ENCODE measurements at regions not wholly inside any gene's neighbourhood (a gene's known extent, or its start where the extent isn't known, plus 50 kb on each side); places are given as distances from the start of the nearest gene placed in this dataset.

DNA sequence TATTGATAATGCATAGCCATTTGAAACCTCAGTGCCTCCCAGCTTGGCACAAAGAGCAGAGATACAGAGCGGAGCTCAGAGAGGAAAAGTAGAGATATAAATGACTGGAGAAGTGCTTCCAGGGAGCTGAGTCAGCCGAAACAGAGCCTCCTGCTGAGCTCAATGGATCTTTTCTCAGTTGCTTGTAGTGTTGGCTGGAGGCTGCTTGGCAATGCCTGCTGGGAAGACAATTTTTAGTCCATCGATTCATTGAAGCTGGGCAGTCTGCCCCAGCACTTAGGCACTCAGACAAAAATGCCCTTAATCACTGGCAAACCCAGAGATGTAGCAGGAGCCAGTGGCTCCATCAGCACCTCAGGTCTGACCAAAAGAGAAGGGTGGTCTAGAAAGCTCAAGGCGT, 81.3 kb upstream of the SETBP1 start:
- TF ChIP-seq CTCF (conservative IDR thresholded peaks at IDR 0.05) (no peak), ZFX (IDR thresholded peaks at IDR 0.05) (no peak)
